Breast epithelium (tissue), 4 donors: ENCODE measurements at regions not wholly inside any gene's neighbourhood (a gene's known extent, or its start where the extent isn't known, plus 50 kb on each side); places are given as distances from the start of the nearest gene placed in this dataset.

ENCODE experiments used
- DNase-seq, 2 donors: peaks; one replicate each; pipeline ENCODE4 v3.0.0-alpha.2; 2019; ENCODE audit warnings: low spot score in 2 of 2
- H3K27ac ChIP-seq, 2 donors: fragments of 200-600 bp; sonication (generic) in 1 of 2; one replicate each; pipeline ENCODE4 v1.5.1; 2016 to 2019; ENCODE audit warnings: mild to moderate bottlenecking in 1 of 2
- H3K27me3 ChIP-seq, 2 donors: fragments of 200-600 bp; sonication (generic) in 1 of 2; one replicate each; pipeline versions ENCODE4 v1.5.1 to v1.6.0; 2017 to 2019; ENCODE audit warnings: control low read depth in 1 of 2, mild to moderate bottlenecking in 1 of 2
- H3K36me3 ChIP-seq: fragments of 200-600 bp; one replicate; pipeline ENCODE4 v1.5.1; 2019
- H3K4me1 ChIP-seq, 2 donors: fragments of 200-600 bp; sonication (generic); one replicate each; pipeline ENCODE4 v1.5.1; 2016 to 2019; ENCODE audit warnings: control low read depth in 1 of 2
- H3K4me3 ChIP-seq, 3 donors: fragments of 200-600 bp; sonication (generic); 1 replicate in 2 of 3; 2 replicates in 1 of 3; pipeline ENCODE4 v1.5.1; 2016 to 2019; ENCODE audit warnings: mild to moderate bottlenecking in 3 of 3, moderate library complexity in 2 of 3
- H3K9me3 ChIP-seq, 2 donors: fragments of 200-600 bp; sonication (generic) in 1 of 2; one replicate each; pipeline ENCODE4 v1.5.1; 2016 to 2019; ENCODE audit warnings: control low read depth in 1 of 2
- CTCF ChIP-seq, 3 donors: fragments of 450-650 bp; IDR thresholded peaks; one replicate each; pipeline ENCODE4 v1.5.1; 2016 to 2017; ENCODE audit warnings: antibody characterized with exemption in 3 of 3, mild to moderate bottlenecking in 3 of 3, moderate library complexity in 3 of 3
- POLR2A ChIP-seq: fragments of 450-650 bp; IDR thresholded peaks from one replicate; pipeline ENCODE4 v1.6.1; 2016; ENCODE audit warnings: antibody characterized with exemption, mild to moderate bottlenecking, moderate library complexity
- POLR2AphosphoS5 ChIP-seq, 3 donors: sonication (generic); formaldehyde crosslinking; IDR thresholded peaks; one replicate each; pipeline ENCODE4 v1.6.1; 2017; ENCODE audit warnings: antibody characterized with exemption in 3 of 3
- intact Hi-C: fragments of 100-400 bp; cut with DNase I; formaldehyde crosslinking; loops from one replicate; pipeline ENCODE4 v1.15.1; 2023; ENCODE audit warnings: low total_unique reads

- no peak for DNase-seq
- Histone ChIP-seq H3K4me3 (no peak overlapping the region), H3K36me3 (no peaks in the 10 kb centered on the region), H3K27me3 (peaks cover 0 to 34% of the 10 kb centered on the region in 2 donors), H3K9me3 (no peaks in the 10 kb centered on the region), H3K27ac (no peak overlapping the region), H3K4me1 (no peaks in the 10 kb centered on the region)
- intact Hi-C loops = loop anchor here (5.0 to 10.0 kb wide), 2 partner anchors 450 to 903 kb away; no protein-coding TSS in a partner anchor
- TF ChIP-seq POLR2AphosphoS5 (IDR thresholded peaks at IDR 0.05) (no peak), CTCF (IDR thresholded peaks at IDR 0.05) (no peak), POLR2A (no peak)
These were observed 90.2 kb upstream of the CCL2 start for GRCh38 chr17:34164837-34165236.

GRCh38 chr17:34166352-34166751, 88.7 kb upstream of the CCL2 start:
- intact Hi-C loops = loop anchor here (5.0 to 10.0 kb wide), 2 partner anchors 448 to 904 kb away; no protein-coding TSS in a partner anchor
- no peak for TF ChIP-seq POLR2AphosphoS5 (IDR thresholded peaks at IDR 0.05)
- no peak for TF ChIP-seq CTCF (IDR thresholded peaks at IDR 0.05)
- no peak for TF ChIP-seq POLR2A
- Histone ChIP-seq H3K4me1 (no peaks in the 10 kb centered on the region), H3K27ac (no peak overlapping the region), H3K36me3 (no peaks in the 10 kb centered on the region), H3K4me3 (no peak overlapping the region), H3K27me3 (peaks cover 0 to 26% of the 10 kb centered on the region in 2 donors), H3K9me3 (no peaks in the 10 kb centered on the region)
- DNase-seq = no peak

- Histone ChIP-seq H3K4me1 (no peaks in the 10 kb centered on the region), H3K27me3 (peaks cover 0 to 18% of the 10 kb centered on the region in 2 donors), H3K36me3 (no peaks in the 10 kb centered on the region), H3K4me3 (no peak overlapping the region), H3K27ac (no peak overlapping the region), H3K9me3 (no peaks in the 10 kb centered on the region)
- intact Hi-C loops = loop anchor here (5.0 to 10.0 kb wide), 2 partner anchors 447 to 905 kb away; no protein-coding TSS in a partner anchor
- TF ChIP-seq POLR2AphosphoS5 (IDR thresholded peaks at IDR 0.05) (no peak), CTCF (IDR thresholded peaks at IDR 0.05) (no peak), POLR2A (no peak)
- DNase-seq = no peak
These were observed 87.7 kb upstream of the CCL2 start for GRCh38 chr17:34167354-34167753.

- DNase-seq = no peak
- peaks cover 0 to 18% of the 10 kb centered on the region in 2 donors for H3K27me3 ChIP-seq
- no peaks in the 10 kb centered on the region for H3K36me3 ChIP-seq
- H3K9me3 ChIP-seq = no peaks in the 10 kb centered on the region
- H3K27ac ChIP-seq = no peak overlapping the region
- no peak overlapping the region for H3K4me3 ChIP-seq
- TF ChIP-seq POLR2A (no peak), CTCF (IDR thresholded peaks at IDR 0.05) (no peak), POLR2AphosphoS5 (IDR thresholded peaks at IDR 0.05) (no peak)
- intact Hi-C loops = loop anchor here (5.0 to 10.0 kb wide), 2 partner anchors 446 to 907 kb away; no protein-coding TSS in a partner anchor
- H3K4me1 ChIP-seq = no peaks in the 10 kb centered on the region
These were observed 86.1 kb upstream of the CCL2 start for GRCh38 chr17:34168989-34169388.

- Histone ChIP-seq H3K9me3 (no peaks in the 10 kb centered on the region), H3K36me3 (no peaks in the 10 kb centered on the region), H3K4me3 (no peak overlapping the region), H3K27ac (no peak overlapping the region), H3K4me1 (no peaks in the 10 kb centered on the region), H3K27me3 (peaks cover 0 to 14% of the 10 kb centered on the region in 2 donors)
- DNase-seq = no peak
- intact Hi-C loops = loop anchor here (5.0 to 10.0 kb wide), 2 partner anchors 445 to 907 kb away; no protein-coding TSS in a partner anchor
- no peak for TF ChIP-seq CTCF (IDR thresholded peaks at IDR 0.05)
- TF ChIP-seq POLR2A = no peak
- TF ChIP-seq POLR2AphosphoS5 (IDR thresholded peaks at IDR 0.05) = no peak
These were observed 85.6 kb upstream of the CCL2 start for GRCh38 chr17:34169496-34169895.
